ENCODE measurements at regions not wholly inside any gene's neighbourhood (a gene's known extent, or its start where the extent isn't known, plus 50 kb on each side); places are given as distances from the start of the nearest gene placed in this dataset.

GRCh38 chr15:70353606-70354345, 256.1 kb upstream of the TLE3 start:
- H3K9me3 ChIP-seq (ENCODE audit: control insufficient read depth, low read length), result no peaks in the 10 kb centered on the region
- no peak overlapping the region for H3K4me3 ChIP-seq (ENCODE audit: low read length)
- H3K4me1 ChIP-seq (ENCODE audit: control insufficient read depth, insufficient read depth, low read length), result peaks cover 5% of the 10 kb centered on the region
- no peak overlapping the region for H3K9ac ChIP-seq (ENCODE audit: low read length)
- DNase-seq (ENCODE audit: low read depth), result no peak
- H3K36me3 ChIP-seq (ENCODE audit: control insufficient read depth, insufficient read depth, low read length, severe bottlenecking), result no peaks in the 10 kb centered on the region
- H3K27me3 ChIP-seq (replicated peaks; ENCODE audit: control insufficient read depth, insufficient read depth, low read length), result peaks cover 49% of the 10 kb centered on the region

DNA sequence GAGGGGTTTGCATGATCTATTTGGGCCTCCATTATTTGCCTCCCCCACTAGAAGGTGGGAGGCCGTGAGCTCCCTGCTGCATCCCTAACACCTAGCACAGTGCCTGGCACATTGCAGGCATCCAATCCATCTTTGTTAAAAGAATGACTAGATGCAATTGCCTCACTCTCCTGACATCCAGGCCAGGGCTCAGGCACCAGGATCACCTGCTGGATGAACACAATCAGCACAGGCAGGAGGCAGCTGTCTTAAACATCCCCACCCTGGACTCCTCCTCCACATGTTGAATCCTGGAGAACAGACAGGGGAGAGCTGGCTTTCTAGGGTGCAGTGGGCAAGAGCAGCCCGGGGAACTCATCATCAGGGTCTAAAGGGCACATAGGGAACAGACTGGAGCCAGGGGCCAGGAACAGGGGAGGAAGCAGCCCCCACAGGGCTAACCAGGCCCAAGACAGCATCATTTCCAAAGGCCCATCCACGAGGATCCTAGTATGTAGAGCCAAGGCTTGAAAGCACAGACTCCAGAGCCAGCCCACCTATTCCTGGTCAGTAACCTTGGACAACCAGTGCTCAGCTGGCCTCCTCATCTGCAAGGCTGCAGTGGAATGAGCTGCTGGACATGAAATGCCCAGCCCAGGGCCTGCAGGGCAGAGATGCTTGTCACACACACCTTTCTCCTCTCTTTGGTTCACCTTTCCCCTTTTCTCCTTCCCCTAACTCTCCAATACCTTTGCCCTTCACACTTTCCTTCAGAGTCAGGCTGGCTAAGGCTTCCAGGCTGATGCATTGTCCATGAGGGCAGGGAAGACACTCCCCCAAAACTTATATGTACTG, 254.4 kb upstream of the TLE3 start:
- no peak for DNase-seq (ENCODE audit: low read depth)
- no peaks in the 10 kb centered on the region for H3K36me3 ChIP-seq (ENCODE audit: control insufficient read depth, insufficient read depth, low read length, severe bottlenecking)
- H3K9me3 ChIP-seq (ENCODE audit: control insufficient read depth, low read length), result no peaks in the 10 kb centered on the region
- peaks cover 5% of the 10 kb centered on the region for H3K4me1 ChIP-seq (ENCODE audit: control insufficient read depth, insufficient read depth, low read length)
- H3K4me3 ChIP-seq (ENCODE audit: low read length), result no peak overlapping the region
- H3K27me3 ChIP-seq (replicated peaks; ENCODE audit: control insufficient read depth, insufficient read depth, low read length), result peaks cover 56% of the 10 kb centered on the region
- no peak overlapping the region for H3K9ac ChIP-seq (ENCODE audit: low read length)

- no peak for DNase-seq (ENCODE audit: low read depth)
- Histone ChIP-seq H3K4me3 (ENCODE audit: low read length) (no peak overlapping the region), H3K27me3 (replicated peaks; ENCODE audit: control insufficient read depth, insufficient read depth, low read length) (peaks cover 56% of the 10 kb centered on the region), H3K36me3 (ENCODE audit: control insufficient read depth, insufficient read depth, low read length, severe bottlenecking) (no peaks in the 10 kb centered on the region), H3K9ac (ENCODE audit: low read length) (no peak overlapping the region), H3K9me3 (ENCODE audit: control insufficient read depth, low read length) (no peaks in the 10 kb centered on the region), H3K4me1 (ENCODE audit: control insufficient read depth, insufficient read depth, low read length) (peaks cover 5% of the 10 kb centered on the region)
These were observed 253.7 kb upstream of the TLE3 start for GRCh38 chr15:70351391-70351790.

- no peaks in the 10 kb centered on the region for H3K36me3 ChIP-seq (ENCODE audit: control insufficient read depth, insufficient read depth, low read length, severe bottlenecking)
- no peaks in the 10 kb centered on the region for H3K9me3 ChIP-seq (ENCODE audit: control insufficient read depth, low read length)
- H3K9ac ChIP-seq (ENCODE audit: low read length), result no peak overlapping the region
- H3K27me3 ChIP-seq (replicated peaks; ENCODE audit: control insufficient read depth, insufficient read depth, low read length), result peaks cover 36% of the 10 kb centered on the region
- H3K4me1 ChIP-seq (ENCODE audit: control insufficient read depth, insufficient read depth, low read length), result peaks cover 5% of the 10 kb centered on the region
- no peak overlapping the region for H3K4me3 ChIP-seq (ENCODE audit: low read length)
- DNase-seq (ENCODE audit: low read depth), result no peak
These were observed 251.0 kb upstream of the TLE3 start for GRCh38 chr15:70348581-70349344.

DNA sequence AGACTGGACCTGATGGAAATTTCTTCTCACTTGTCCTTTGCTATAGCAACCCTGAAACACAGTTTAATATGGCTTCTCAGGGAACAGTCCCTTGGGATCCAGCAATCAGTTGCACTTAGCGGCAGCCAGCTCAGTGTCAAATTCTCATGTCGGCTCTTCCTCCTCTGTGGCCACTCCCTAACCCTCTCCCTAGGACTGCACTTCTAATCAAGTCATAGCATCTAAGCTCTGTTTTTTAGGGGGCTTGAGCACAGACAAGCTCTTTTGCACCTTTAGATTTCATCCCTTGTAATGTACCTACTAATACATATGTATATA, 250.5 kb upstream of the TLE3 start:
- H3K4me1 ChIP-seq (ENCODE audit: control insufficient read depth, insufficient read depth, low read length), result peaks cover 5% of the 10 kb centered on the region
- DNase-seq (ENCODE audit: low read depth), result no peak
- H3K36me3 ChIP-seq (ENCODE audit: control insufficient read depth, insufficient read depth, low read length, severe bottlenecking), result no peaks in the 10 kb centered on the region
- no peak overlapping the region for H3K4me3 ChIP-seq (ENCODE audit: low read length)
- H3K9ac ChIP-seq (ENCODE audit: low read length), result no peak overlapping the region
- peaks cover 36% of the 10 kb centered on the region for H3K27me3 ChIP-seq (replicated peaks; ENCODE audit: control insufficient read depth, insufficient read depth, low read length)
- no peaks in the 10 kb centered on the region for H3K9me3 ChIP-seq (ENCODE audit: control insufficient read depth, low read length)

GRCh38 chr15:70347321-70348225, 249.9 kb upstream of the TLE3 start:
- peaks cover 39% of the 10 kb centered on the region for H3K27me3 ChIP-seq (replicated peaks; ENCODE audit: control insufficient read depth, insufficient read depth, low read length)
- no peak overlapping the region for H3K9ac ChIP-seq (ENCODE audit: low read length)
- no peaks in the 10 kb centered on the region for H3K36me3 ChIP-seq (ENCODE audit: control insufficient read depth, insufficient read depth, low read length, severe bottlenecking)
- DNase-seq (ENCODE audit: low read depth), result no peak
- no peak overlapping the region for H3K4me3 ChIP-seq (ENCODE audit: low read length)
- H3K9me3 ChIP-seq (ENCODE audit: control insufficient read depth, low read length), result no peaks in the 10 kb centered on the region
- peaks cover 5% of the 10 kb centered on the region for H3K4me1 ChIP-seq (ENCODE audit: control insufficient read depth, insufficient read depth, low read length)

GRCh38 chr15:70345251-70346019, 247.7 kb upstream of the TLE3 start:
- DNase-seq (ENCODE audit: low read depth), result no peak
- H3K9ac ChIP-seq (ENCODE audit: low read length), result no peak overlapping the region
- H3K4me1 ChIP-seq (ENCODE audit: control insufficient read depth, insufficient read depth, low read length), result peaks cover 6% of the 10 kb centered on the region
- no peak overlapping the region for H3K4me3 ChIP-seq (ENCODE audit: low read length)
- no peaks in the 10 kb centered on the region for H3K36me3 ChIP-seq (ENCODE audit: control insufficient read depth, insufficient read depth, low read length, severe bottlenecking)
- peaks cover 26% of the 10 kb centered on the region for H3K27me3 ChIP-seq (replicated peaks; ENCODE audit: control insufficient read depth, insufficient read depth, low read length)
- no peaks in the 10 kb centered on the region for H3K9me3 ChIP-seq (ENCODE audit: control insufficient read depth, low read length)

DNA sequence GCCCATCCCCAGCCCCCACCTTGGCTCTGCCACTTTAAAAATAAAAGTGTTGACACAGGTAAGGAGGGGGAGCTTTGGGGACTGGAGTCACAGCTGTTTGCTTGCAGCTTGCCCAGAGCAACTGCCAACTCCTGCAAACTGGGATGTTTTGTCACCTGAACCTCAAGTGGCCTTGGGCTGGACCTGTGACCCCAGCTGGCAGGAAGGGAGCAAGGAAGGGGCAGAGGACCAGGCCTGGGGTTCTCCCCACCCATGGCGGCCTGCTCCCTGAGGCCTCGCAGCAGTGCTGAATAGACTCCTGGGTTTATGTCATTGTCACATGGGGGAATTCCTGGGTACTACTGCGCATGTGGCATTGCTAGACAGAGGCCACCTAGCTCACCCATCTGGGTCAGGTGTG, 246.9 kb upstream of the TLE3 start:
- no peak for DNase-seq (ENCODE audit: low read depth)
- Histone ChIP-seq H3K4me1 (ENCODE audit: control insufficient read depth, insufficient read depth, low read length) (peaks cover 14% of the 10 kb centered on the region), H3K27me3 (replicated peaks; ENCODE audit: control insufficient read depth, insufficient read depth, low read length) (peaks cover 26% of the 10 kb centered on the region), H3K9ac (ENCODE audit: low read length) (no peak overlapping the region), H3K4me3 (ENCODE audit: low read length) (no peak overlapping the region), H3K9me3 (ENCODE audit: control insufficient read depth, low read length) (no peaks in the 10 kb centered on the region), H3K36me3 (ENCODE audit: control insufficient read depth, insufficient read depth, low read length, severe bottlenecking) (no peaks in the 10 kb centered on the region)

- Histone ChIP-seq H3K4me1 (ENCODE audit: control insufficient read depth, insufficient read depth, low read length) (peaks cover 11% of the 10 kb centered on the region), H3K9me3 (ENCODE audit: control insufficient read depth, low read length) (no peaks in the 10 kb centered on the region), H3K4me3 (ENCODE audit: low read length) (no peak overlapping the region), H3K36me3 (ENCODE audit: control insufficient read depth, insufficient read depth, low read length, severe bottlenecking) (no peaks in the 10 kb centered on the region), H3K27me3 (replicated peaks; ENCODE audit: control insufficient read depth, insufficient read depth, low read length) (peaks cover 26% of the 10 kb centered on the region), H3K9ac (ENCODE audit: low read length) (no peak overlapping the region)
- DNase-seq (ENCODE audit: low read depth), result no peak
These were observed 246.4 kb upstream of the TLE3 start for GRCh38 chr15:70343961-70344621.

Measured in adipocyte (in vitro differentiated cells).